ENCODE measurements at regions not wholly inside any gene's neighbourhood (a gene's known extent, or its start where the extent isn't known, plus 50 kb on each side); places are given as distances from the start of the nearest gene placed in this dataset.
A peak's percentile ranks its signal among the peaks of the same experiment; 100 is the strongest.

DNA sequence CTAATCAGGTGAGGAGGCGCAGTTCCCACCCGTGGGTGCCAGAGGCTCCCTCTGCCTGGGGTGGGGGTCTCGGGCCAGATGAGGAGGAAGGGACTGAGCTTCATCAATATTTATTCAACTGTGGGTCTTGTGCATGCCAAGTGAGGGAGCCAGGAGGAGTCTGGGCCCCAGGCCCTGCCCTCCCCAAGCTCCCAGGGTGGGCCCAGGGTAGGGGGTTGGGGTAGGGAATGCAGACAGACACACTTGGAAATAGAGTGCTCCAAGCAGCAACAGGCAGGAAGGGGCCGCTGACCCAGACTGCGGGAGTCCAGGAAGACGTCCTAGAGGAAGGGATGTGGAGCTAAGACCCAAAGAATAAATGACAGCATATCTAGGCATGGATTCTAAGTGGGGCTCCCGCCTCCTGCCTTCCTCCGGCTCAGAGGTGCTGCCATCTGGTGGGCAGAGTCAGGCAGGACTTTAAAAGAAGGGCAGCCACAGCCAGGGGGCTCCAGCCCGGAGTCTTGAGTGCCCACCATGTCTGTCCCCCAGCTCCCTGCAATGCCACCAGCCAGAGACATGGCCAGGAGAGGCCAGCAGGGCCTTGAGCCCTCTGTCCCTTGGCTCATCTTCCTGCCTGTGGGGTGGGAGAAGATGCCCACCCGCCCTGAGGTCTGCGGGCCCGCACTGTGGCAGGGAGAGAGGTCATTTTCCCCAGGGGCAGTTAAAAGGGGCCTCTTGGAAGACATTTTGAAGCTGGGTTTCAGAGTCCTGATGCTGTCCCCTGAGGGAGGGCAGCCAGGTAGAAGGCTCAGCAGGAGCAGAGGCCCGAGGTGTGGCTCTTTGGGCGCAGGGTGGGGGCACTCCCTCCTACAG is 70.1 kb downstream of the PHETA1 start:
- no peak for DNase-seq (ENCODE audit: extremely low read depth, insufficient read length)
- Histone ChIP-seq H3K4me3 (replicated peaks; ENCODE audit: low read depth, low read length) (no peak overlapping the region), H3K36me3 (ENCODE audit: control insufficient read depth, insufficient read depth, low read length) (no peaks in the 10 kb centered on the region), H3K27me3 (replicated peaks; ENCODE audit: control insufficient read depth, insufficient read depth, low read length) (no peaks in the 10 kb centered on the region)
- TF ChIP-seq, protein P1, sequence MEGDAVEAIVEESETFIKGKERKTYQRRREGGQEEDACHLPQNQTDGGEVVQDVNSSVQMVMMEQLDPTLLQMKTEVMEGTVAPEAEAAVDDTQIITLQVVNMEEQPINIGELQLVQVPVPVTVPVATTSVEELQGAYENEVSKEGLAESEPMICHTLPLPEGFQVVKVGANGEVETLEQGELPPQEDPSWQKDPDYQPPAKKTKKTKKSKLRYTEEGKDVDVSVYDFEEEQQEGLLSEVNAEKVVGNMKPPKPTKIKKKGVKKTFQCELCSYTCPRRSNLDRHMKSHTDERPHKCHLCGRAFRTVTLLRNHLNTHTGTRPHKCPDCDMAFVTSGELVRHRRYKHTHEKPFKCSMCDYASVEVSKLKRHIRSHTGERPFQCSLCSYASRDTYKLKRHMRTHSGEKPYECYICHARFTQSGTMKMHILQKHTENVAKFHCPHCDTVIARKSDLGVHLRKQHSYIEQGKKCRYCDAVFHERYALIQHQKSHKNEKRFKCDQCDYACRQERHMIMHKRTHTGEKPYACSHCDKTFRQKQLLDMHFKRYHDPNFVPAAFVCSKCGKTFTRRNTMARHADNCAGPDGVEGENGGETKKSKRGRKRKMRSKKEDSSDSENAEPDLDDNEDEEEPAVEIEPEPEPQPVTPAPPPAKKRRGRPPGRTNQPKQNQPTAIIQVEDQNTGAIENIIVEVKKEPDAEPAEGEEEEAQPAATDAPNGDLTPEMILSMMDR (IDR thresholded peaks at IDR 0.05; ENCODE audit: insufficient read depth, low read length, poor library complexity, severe bottlenecking), result peak; percentile 87

DNA sequence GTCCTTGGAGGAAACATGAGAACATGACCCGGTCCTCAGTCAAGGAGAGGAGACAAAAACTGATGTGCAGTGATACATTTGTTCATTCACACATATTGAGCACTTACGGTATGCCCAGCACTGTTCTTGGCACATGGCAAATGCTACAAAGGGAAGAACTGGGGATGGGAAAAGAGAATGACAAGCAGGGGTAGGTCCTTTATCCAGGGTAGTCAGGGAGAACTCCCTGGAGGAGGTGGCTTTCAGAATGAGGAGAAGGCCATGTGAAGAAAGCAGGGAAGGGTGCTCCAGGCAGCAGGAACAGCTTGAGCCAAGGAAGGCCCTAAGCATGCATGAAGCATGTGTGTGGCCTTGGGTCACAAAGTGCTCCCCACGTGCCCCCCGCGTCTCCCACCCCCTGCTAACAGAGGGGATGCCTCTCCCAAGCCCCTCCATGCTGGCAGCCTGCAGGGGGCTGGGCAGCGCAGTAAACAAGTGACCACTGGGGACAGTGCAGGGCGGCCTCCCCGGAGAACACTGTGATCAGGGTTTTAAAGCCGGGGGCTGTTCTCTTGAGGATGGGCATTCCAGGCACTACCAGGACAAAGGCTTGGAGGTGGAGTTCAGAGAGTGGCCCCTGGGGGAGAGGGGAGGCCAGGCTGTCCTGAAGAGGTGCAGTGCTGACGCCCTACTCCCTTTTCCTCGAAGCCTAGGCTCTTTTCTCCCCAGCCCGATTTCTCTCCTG is 71.0 kb downstream of the PHETA1 start:
- Histone ChIP-seq H3K27me3 (replicated peaks; ENCODE audit: control insufficient read depth, insufficient read depth, low read length) (no peaks in the 10 kb centered on the region), H3K36me3 (ENCODE audit: control insufficient read depth, insufficient read depth, low read length) (no peaks in the 10 kb centered on the region), H3K4me3 (replicated peaks; ENCODE audit: low read depth, low read length) (no peak overlapping the region)
- TF ChIP-seq, protein P1 (IDR thresholded peaks at IDR 0.05; ENCODE audit: insufficient read depth, low read length, poor library complexity, severe bottlenecking), result no peak
- no peak for DNase-seq (ENCODE audit: extremely low read depth, insufficient read length)

DNA sequence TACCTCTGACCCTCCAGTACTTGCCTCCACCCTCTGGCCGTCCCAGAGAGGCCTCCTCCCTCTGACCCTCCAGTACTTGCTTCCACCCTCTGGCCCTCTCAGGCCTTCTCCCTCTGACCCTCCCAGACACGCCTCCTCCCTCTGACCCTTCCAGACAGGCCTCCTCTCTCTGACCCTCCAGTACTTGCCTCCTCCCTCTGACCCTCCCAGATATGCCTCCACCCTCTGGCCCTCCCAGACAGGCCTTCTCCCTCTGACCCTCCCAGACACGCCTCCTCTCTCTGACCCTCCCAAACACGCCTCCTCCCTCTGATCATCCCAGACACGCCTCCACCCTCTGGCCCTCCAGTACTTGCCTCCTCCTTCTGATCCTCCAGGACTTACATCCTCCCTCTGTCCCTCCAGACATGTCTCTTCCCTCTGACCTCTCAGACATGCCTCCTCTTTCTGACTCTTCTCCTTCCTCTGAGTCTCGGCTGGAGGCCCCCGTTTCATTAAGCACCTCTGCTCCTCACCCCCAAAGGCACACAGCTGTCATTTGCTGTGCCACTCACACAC is 71.9 kb downstream of the PHETA1 start:
- DNase-seq (ENCODE audit: extremely low read depth, insufficient read length), result no peak
- TF ChIP-seq, protein P1 (IDR thresholded peaks at IDR 0.05; ENCODE audit: insufficient read depth, low read length, poor library complexity, severe bottlenecking), result no peak
- Histone ChIP-seq H3K4me3 (replicated peaks; ENCODE audit: low read depth, low read length) (no peak overlapping the region), H3K36me3 (ENCODE audit: control insufficient read depth, insufficient read depth, low read length) (no peaks in the 10 kb centered on the region), H3K27me3 (replicated peaks; ENCODE audit: control insufficient read depth, insufficient read depth, low read length) (no peaks in the 10 kb centered on the region)

DNA sequence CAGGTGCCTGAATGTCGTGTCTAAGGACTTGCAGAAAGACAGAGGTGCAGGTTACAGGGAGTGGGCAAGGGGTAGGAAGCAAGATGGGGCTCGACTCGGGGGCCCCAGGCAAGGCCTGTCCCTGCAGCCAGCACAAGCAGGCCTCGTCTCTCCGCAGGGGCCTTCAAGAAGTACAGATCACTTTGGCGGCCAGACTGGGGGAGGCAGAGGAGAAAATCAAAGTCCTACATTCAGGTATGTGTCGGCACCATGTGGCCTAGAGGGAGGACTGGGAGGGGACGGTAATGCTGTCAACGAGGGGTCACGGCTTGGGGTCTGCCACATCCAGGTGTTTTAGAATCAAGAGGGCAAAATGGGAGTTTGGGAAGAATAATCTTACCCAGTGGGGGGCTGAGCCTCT is 73.7 kb downstream of the PHETA1 start:
- Histone ChIP-seq H3K4me3 (replicated peaks; ENCODE audit: low read depth, low read length) (no peak overlapping the region), H3K27me3 (replicated peaks; ENCODE audit: control insufficient read depth, insufficient read depth, low read length) (no peaks in the 10 kb centered on the region), H3K36me3 (ENCODE audit: control insufficient read depth, insufficient read depth, low read length) (no peaks in the 10 kb centered on the region)
- no peak for DNase-seq (ENCODE audit: extremely low read depth, insufficient read length)
- TF ChIP-seq, protein P1 (IDR thresholded peaks at IDR 0.05; ENCODE audit: insufficient read depth, low read length, poor library complexity, severe bottlenecking), result no peak

DNA sequence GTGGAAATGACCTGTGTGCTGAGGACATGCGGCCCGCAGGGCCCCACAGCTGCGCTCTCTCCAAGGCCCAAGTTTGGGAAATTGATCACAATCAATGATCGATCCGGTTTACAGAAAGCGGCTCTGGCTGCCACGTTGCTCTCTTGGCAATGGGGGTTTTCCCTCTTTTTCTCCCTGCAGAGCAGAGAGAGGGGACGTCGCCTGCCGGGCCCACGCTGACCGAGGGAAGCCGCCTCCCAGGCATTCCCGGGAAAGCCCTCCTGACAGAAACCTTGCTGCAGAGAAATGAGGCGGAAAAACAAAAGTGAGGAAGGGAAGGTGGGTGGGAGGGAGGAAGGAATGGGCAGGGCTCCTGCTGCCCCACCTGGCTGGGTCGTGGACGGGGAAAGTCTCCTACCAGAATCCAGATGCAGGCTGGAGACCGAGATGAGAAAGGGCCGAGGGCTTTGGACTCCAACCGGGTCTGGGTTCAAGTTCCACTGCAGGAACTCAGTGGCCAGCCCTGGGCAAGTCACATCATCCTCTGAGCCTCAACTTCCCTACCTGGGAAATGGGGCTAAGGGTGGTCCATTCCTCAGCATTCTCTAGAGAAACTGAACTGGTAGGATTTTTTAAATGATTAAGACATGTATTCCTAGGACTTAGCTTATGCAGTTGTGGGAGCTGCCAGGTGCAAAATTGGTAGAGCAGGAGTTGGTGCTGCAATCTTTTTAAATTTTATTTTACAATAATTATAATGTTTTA is 75.5 kb downstream of the PHETA1 start:
- no peak overlapping the region for H3K4me3 ChIP-seq (replicated peaks; ENCODE audit: low read depth, low read length)
- no peaks in the 10 kb centered on the region for H3K36me3 ChIP-seq (ENCODE audit: control insufficient read depth, insufficient read depth, low read length)
- TF ChIP-seq, protein P1 (IDR thresholded peaks at IDR 0.05; ENCODE audit: insufficient read depth, low read length, poor library complexity, severe bottlenecking), result no peak
- no peaks in the 10 kb centered on the region; the same call in 1 of the 2 replicates for H3K27me3 ChIP-seq (replicated peaks; ENCODE audit: control insufficient read depth, insufficient read depth, low read length)
- no peak for DNase-seq (ENCODE audit: extremely low read depth, insufficient read length)

All from GM06990 (cell line).